ENCODE measurements at regions not wholly inside any gene's neighbourhood (a gene's known extent, or its start where the extent isn't known, plus 50 kb on each side); places are given as distances from the start of the nearest gene placed in this dataset.

GRCh38 chr7:91427051-91427450, 162.8 kb downstream of the FZD1 start:
- TF ChIP-seq CTCF (IDR thresholded peaks at IDR 0.05): no peak
- no peak for TF ChIP-seq POLR2A (IDR thresholded peaks at IDR 0.05)
